A673 (cell line): ENCODE measurements at regions not wholly inside any gene's neighbourhood (a gene's known extent, or its start where the extent isn't known, plus 50 kb on each side); places are given as distances from the start of the nearest gene placed in this dataset.
"Not testable (repeated sequence)": the region's sequence is repeated elsewhere in the genome, so short reads cannot be mapped to it uniquely, and the experiment has no call there.

Source experiments
- BruUV-seq: library from RNA; stranded (reverse); fragments of 400-500 nt; replicated peaks from 2 replicates; lab custom pipeline; 2021; lab: Mats Ljungman, UMichigan
- CTCF ChIA-PET: fragments of 300-600 bp; sonication (Branson Sonifier 250); formaldehyde crosslinking; loops from one replicate; lab custom pipeline; 2022; ENCODE audit warnings: antibody characterized with exemption; lab: Charles Lee
- POLR2A ChIA-PET: fragments of 300-600 bp; sonication (Branson Sonifier 250); formaldehyde crosslinking; loops from one replicate; lab custom pipeline; 2022; ENCODE audit warnings: antibody characterized with exemption; ENCODE audit not compliant: low non-redundant PET; lab: Charles Lee
- DNase-seq: peaks from one replicate; pipeline ENCODE4 v3.0.0-alpha.2; 2015; ENCODE audit warnings: low spot score
- H3K27ac ChIP-seq: fragments of 200-600 bp; sonication (generic); 2 replicates; pipeline ENCODE4 v1.5.1; 2016; ENCODE audit warnings: mixed run types, low read depth, mild to moderate bottlenecking, mixed read lengths, antibody characterized with exemption, low read length; ENCODE audit not compliant: poor library complexity, severe bottlenecking
- H3K27me3 ChIP-seq: fragments of 200-600 bp; sonication (generic); replicated peaks from 2 replicates; pipeline ENCODE4 v1.6.1; 2017; ENCODE audit warnings: mixed run types, low read depth, mild to moderate bottlenecking, mixed read lengths, antibody characterized with exemption, low read length; ENCODE audit not compliant: insufficient read depth, poor library complexity
- H3K36me3 ChIP-seq: fragments of 200-600 bp; sonication (generic); 2 replicates; pipeline ENCODE4 v1.6.1; 2016; ENCODE audit warnings: mixed run types, mild to moderate bottlenecking, mixed read lengths, antibody characterized with exemption, low read length; ENCODE audit not compliant: insufficient read depth, poor library complexity, severe bottlenecking
- H3K4me1 ChIP-seq: fragments of 200-600 bp; sonication (generic); 2 replicates; pipeline ENCODE4 v1.6.1; 2017; ENCODE audit warnings: mixed run types, mild to moderate bottlenecking, mixed read lengths, antibody characterized with exemption, low read length; ENCODE audit not compliant: insufficient read depth, poor library complexity, severe bottlenecking
- H3K4me3 ChIP-seq: fragments of 200-600 bp; sonication (generic); 2 replicates; pipeline ENCODE4 v1.5.1; 2016; ENCODE audit warnings: low read depth, mixed run types, mild to moderate bottlenecking, mixed read lengths, low read length; ENCODE audit not compliant: poor library complexity, severe bottlenecking
- H3K9me3 ChIP-seq: fragments of 200-600 bp; sonication (generic); 2 replicates; pipeline ENCODE4 v1.6.1; 2016; ENCODE audit warnings: mixed run types, low read depth, mild to moderate bottlenecking, mixed read lengths, antibody characterized with exemption, low read length; ENCODE audit not compliant: poor library complexity, severe bottlenecking
- EZH2 ChIP-seq: fragments of 200-600 bp; sonication (generic); IDR thresholded peaks from 2 replicates; pipeline ENCODE4 v1.6.1; 2017; ENCODE audit warnings: borderline replicate concordance, low read depth, mild to moderate bottlenecking, mixed read lengths, antibody characterized with exemption, low read length; ENCODE audit not compliant: poor library complexity, severe bottlenecking
- intact Hi-C: fragments of 100-400 bp; cut with micrococcal nuclease; formaldehyde crosslinking; loops from one replicate; pipeline ENCODE4 v1.10.0; 2022; ENCODE audit not compliant: unreplicated experiment
- TF ChIP-seq, protein P1 (sequence below): fragments of 300-800, 200-600 bp; sonication (generic); conservative IDR thresholded peaks from 2 replicates; pipeline ENCODE4 v1.5.1; 2017; ENCODE audit warnings: low read depth, mild to moderate bottlenecking, antibody characterized with exemption, low read length, moderate library complexity, mixed read lengths

DNA sequence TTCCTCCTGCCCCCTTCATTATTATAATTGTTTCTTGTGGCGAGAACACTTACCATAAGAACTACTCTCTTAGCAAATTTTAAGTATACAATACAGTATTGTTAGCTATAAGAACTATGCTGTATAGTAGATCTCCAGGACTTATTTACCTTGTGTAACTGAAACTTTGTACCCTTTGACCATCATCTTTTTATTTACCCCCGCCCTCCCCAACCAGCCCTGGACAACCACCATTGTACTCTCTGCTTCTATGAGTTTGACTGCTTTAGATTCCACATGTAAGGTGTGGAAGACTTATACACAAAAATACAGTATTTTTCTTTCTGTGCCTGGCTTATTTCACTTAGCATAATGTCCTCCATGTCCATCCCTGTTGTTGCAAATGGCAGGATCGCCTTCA is 161.1 kb downstream of the PHF8 start:
- Histone ChIP-seq H3K4me1 (no peaks in the 10 kb centered on the region), H3K36me3 (no peaks in the 10 kb centered on the region), H3K27me3 (no peaks in the 10 kb centered on the region), H3K9me3 (no peaks in the 10 kb centered on the region), H3K4me3 (no peak overlapping the region), H3K27ac (no peak overlapping the region)
- no TSS peak for BruUV-seq
- CTCF ChIA-PET: no interaction called here
- intact Hi-C loops: no loop called here
- no peak for DNase-seq
- TF ChIP-seq EZH2: no peak
- TF ChIP-seq, protein P1, sequence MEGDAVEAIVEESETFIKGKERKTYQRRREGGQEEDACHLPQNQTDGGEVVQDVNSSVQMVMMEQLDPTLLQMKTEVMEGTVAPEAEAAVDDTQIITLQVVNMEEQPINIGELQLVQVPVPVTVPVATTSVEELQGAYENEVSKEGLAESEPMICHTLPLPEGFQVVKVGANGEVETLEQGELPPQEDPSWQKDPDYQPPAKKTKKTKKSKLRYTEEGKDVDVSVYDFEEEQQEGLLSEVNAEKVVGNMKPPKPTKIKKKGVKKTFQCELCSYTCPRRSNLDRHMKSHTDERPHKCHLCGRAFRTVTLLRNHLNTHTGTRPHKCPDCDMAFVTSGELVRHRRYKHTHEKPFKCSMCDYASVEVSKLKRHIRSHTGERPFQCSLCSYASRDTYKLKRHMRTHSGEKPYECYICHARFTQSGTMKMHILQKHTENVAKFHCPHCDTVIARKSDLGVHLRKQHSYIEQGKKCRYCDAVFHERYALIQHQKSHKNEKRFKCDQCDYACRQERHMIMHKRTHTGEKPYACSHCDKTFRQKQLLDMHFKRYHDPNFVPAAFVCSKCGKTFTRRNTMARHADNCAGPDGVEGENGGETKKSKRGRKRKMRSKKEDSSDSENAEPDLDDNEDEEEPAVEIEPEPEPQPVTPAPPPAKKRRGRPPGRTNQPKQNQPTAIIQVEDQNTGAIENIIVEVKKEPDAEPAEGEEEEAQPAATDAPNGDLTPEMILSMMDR: no peak
- POLR2A ChIA-PET: no interaction called here

DNA sequence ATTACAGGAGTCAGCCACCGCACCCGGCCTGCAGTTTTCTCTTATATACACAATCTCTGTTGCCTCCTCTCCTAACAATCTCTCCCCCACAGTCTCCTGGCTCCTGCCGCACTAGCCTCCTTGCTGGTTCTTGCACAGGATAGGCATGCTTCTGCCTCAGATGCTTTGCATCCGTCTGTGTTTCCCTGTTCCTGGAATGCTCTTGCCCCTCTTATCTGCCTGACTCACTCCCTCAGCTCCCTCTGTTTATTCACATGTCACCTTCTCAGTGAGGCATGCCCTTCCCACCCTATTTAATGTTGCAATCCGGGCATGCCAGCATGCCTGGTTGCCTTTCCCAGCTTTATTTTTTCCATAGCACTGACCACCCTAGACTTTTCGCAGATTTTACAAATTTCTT is 161.9 kb downstream of the PHF8 start:
- no peaks in the 10 kb centered on the region for H3K4me1 ChIP-seq
- intact Hi-C loops: no loop called here
- H3K9me3 ChIP-seq: no peaks in the 10 kb centered on the region
- CTCF ChIA-PET: no interaction called here
- no peak overlapping the region for H3K27ac ChIP-seq
- no peaks in the 10 kb centered on the region for H3K36me3 ChIP-seq
- no peak overlapping the region for H3K4me3 ChIP-seq
- DNase-seq: no peak
- POLR2A ChIA-PET: no interaction called here
- no peaks in the 10 kb centered on the region for H3K27me3 ChIP-seq
- BruUV-seq: no TSS peak
- TF ChIP-seq EZH2: no peak
- TF ChIP-seq, protein P1: no peak

DNA sequence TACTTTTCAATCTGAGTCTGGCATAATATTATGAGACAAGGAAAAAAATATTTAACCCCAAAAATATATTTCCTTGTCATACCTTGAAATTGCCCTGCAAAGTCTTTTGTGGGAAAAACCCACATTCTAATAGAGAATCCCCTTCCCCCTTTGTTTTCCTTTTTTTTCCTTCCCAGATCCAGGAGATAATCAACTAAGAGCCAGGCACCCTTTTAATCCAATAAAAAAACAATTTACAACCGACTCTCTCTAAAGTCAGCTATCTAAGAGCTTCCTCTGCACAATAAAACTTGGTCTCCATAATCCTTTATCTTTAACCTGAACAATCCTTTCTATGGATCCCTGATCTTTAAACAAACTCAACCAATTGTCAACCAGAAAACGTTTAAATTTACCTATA is 163.5 kb downstream of the PHF8 start:
- H3K4me1 ChIP-seq, intact Hi-C loops, H3K36me3 ChIP-seq, H3K27me3 ChIP-seq, H3K4me3 ChIP-seq, BruUV-seq, DNase-seq, H3K9me3 ChIP-seq, H3K27ac ChIP-seq, POLR2A ChIA-PET: not testable (repeated sequence)
- CTCF ChIA-PET: interaction anchor here (0.6 kb wide), 1 partner anchor 649 kb away, joined by 3 read pairs; the partner anchor contains the start of gene GNL3L

DNA sequence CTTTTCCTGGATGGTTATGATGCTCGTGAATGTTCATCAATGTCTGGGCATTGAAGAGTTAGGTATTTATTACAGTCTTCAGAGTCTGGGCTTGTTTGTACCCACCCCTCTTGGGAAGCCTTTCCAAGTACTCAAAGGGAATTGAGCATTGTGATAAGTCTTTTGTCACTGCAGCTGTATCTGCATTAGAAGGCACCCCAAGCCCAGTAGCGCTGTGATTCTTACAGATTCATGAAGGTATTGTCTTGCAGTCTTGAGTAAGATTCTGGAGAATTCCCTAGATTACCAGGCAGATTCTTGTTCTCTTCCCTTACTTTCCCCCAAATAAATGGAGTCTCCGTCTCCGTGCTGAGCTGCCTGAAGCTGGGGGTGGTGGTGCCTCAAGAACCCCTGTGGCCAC is 173.4 kb upstream of the HUWE1 start:
- no TSS peak for BruUV-seq
- POLR2A ChIA-PET: no interaction called here
- Histone ChIP-seq H3K27ac (no peak overlapping the region), H3K36me3 (no peaks in the 10 kb centered on the region), H3K4me1 (no peaks in the 10 kb centered on the region), H3K27me3 (no peaks in the 10 kb centered on the region), H3K9me3 (no peaks in the 10 kb centered on the region), H3K4me3 (no peak overlapping the region)
- intact Hi-C loops: loop anchor here (10.0 kb wide), 1 partner anchor 55 kb away; no protein-coding TSS in a partner anchor
- no peak for TF ChIP-seq EZH2
- TF ChIP-seq, protein P1: no peak
- CTCF ChIA-PET: no interaction called here
- DNase-seq: no peak
